Heart right ventricle (tissue), 16 donors: ENCODE measurements at regions not wholly inside any gene's neighbourhood (a gene's known extent, or its start where the extent isn't known, plus 50 kb on each side); places are given as distances from the start of the nearest gene placed in this dataset.

Experiments used
- ATAC-seq, 8 donors: fragments of 200-7000 bp; cut with Tn5 transposase; one replicate each; pipeline ENCODE4 v1.9.1; 2020; ENCODE audit warnings: mild to moderate bottlenecking in 8 of 8, moderate library complexity in 8 of 8, moderate number of reproducible peaks in 1 of 8
- DNase-seq, 2 donors: peaks; one replicate each; pipeline ENCODE4 v3.0.0-alpha.2; 2020
- H3K27ac ChIP-seq, 10 donors: fragments of 200-600 bp; sonication (generic) in 2 of 10; one replicate each; pipeline versions ENCODE4 v1.5.0 to v1.8.0; 2020 to 2022; ENCODE audit warnings: mild to moderate bottlenecking in 3 of 10
- H3K27me3 ChIP-seq, 7 donors: fragments of 200-600 bp; one replicate each; pipeline ENCODE4 v1.8.0; 2021 to 2022; ENCODE audit warnings: mild to moderate bottlenecking in 2 of 7
- H3K36me3 ChIP-seq, 9 donors: fragments of 200-600 bp; sonication (generic) in 1 of 9; one replicate each; pipeline versions ENCODE4 v1.5.0 to v1.8.0; 2020 to 2022; ENCODE audit warnings: mild to moderate bottlenecking in 2 of 9
- H3K4me1 ChIP-seq, 9 donors: fragments of 200-600 bp; sonication (generic) in 1 of 9; one replicate each; pipeline versions ENCODE4 v1.5.0 to v1.8.0; 2020 to 2022; ENCODE audit warnings: mild to moderate bottlenecking in 4 of 9
- H3K4me3 ChIP-seq, 10 donors: fragments of 200-600 bp; sonication (generic) in 2 of 10; one replicate each; pipeline versions ENCODE4 v1.5.0 to v1.8.0; 2020 to 2022; ENCODE audit warnings: mild to moderate bottlenecking in 7 of 10, moderate library complexity in 2 of 10
- H3K9me3 ChIP-seq, 11 donors: fragments of 200-600 bp in 10 of 11; sonication (generic) in 2 of 11; one replicate each; pipeline versions ENCODE4 v1.5.0 to v1.8.0; 2013 to 2022; ENCODE audit warnings: mild to moderate bottlenecking in 2 of 11, control low read depth in 1 of 11, moderate library complexity in 1 of 11
- CTCF ChIP-seq, 9 donors: fragments of 200-600 bp; sonication (generic) in 2 of 9; IDR thresholded peaks; one replicate each; pipeline versions ENCODE4 v1.5.0 to v1.8.0; 2021 to 2022; ENCODE audit warnings: antibody characterized with exemption in 9 of 9, mild to moderate bottlenecking in 5 of 9, moderate library complexity in 1 of 9
- WGBS, 2 donors: extraction: QIAGEN DNeasy Blood & Tissue Kit; methylation state at CpG; one replicate each; pipeline ENCODE4 v1.1.7; 2013; ENCODE audit warnings: inconsistent platforms in 1 of 2; 5-methylcytosine and 5-hydroxymethylcytosine counted together
- intact Hi-C, 10 donors: fragments of 100-400 bp; cut with DNase I; formaldehyde crosslinking; loops; one replicate each; pipeline versions ENCODE4 v1.11.1 to v1.14.2; 2022
- donor health status: Arrhythmogenic right ventricular cardiomyopathy.
- donor health status: ischemic (EF 13 %, LVEDD 7.1; RV severe dilation, severe dysfunction).
- donor health status: healthy with polysubstance abuse.
- donor health status: DM: no; HTN: yes; CAD: no.
- donor health status: DM: no; HTN: no; CAD: no.
- donor health status: ischemic (EF 25% LVEDD 6.9; RV normal size, moderate dysfunction).
- donor health status: ischemic (EF 25% LVEDD 5.7; RV mildly dilated, moderate dysfunction).
- donor health status: healthy.
- donor health status: DM: yes; HTN: yes; CAD: no.
- donor health status: Ischemic cardiomyopathy.
- donor health status: ischemic (EF 35%, LVEDD 5.7; RV mildly dilated, moderate dysfunction).
- donor health status: nonischemic (EF 11% LVEDD 7.7; RV severe dilation, severe dysfunction).
- donor health status: DM: yes; HTN: yes; CAD: no.
- donor health status: PGD.
- donor health status: ischemic (EF 29% LVEDD 5.4; RV normal size, mild dysfunction).
- donor health status: nonischemic (EF 23%, LVEDD 6.1; RV moderate dilation, normal function).

GRCh38 chr11:80860632-80861031 lies 1419.8 kb upstream of the TENM4 start:
- Histone ChIP-seq H3K9me3 (peaks cover 0 to 2% (median 0%) of the 10 kb centered on the region in 11 donors), H3K27me3 (no peaks in the 10 kb centered on the region), H3K27ac (no peak overlapping the region), H3K36me3 (no peaks in the 10 kb centered on the region), H3K4me3 (no peak overlapping the region), H3K4me1 (no peaks in the 10 kb centered on the region)
- TF ChIP-seq CTCF (IDR thresholded peaks at IDR 0.05) = no peak
- intact Hi-C loops = no loop called here
- DNase-seq (no peak), ATAC-seq (no peak)

GRCh38 chr11:80856066-80856465 lies 1415.2 kb upstream of the TENM4 start:
- 43 to 47% methylated on average over 1 of the region's 1 CpG for WGBS, 2 donors
- no peak for DNase-seq
- Histone ChIP-seq H3K36me3 (no peaks in the 10 kb centered on the region), H3K27me3 (no peaks in the 10 kb centered on the region), H3K27ac (no peak overlapping the region), H3K4me1 (no peaks in the 10 kb centered on the region), H3K4me3 (no peak overlapping the region), H3K9me3 (peaks cover 0 to 2% (median 0%) of the 10 kb centered on the region in 11 donors)
- ATAC-seq = no peak
- TF ChIP-seq CTCF (IDR thresholded peaks at IDR 0.05) = no peak
- intact Hi-C loops = no loop called here

DNA sequence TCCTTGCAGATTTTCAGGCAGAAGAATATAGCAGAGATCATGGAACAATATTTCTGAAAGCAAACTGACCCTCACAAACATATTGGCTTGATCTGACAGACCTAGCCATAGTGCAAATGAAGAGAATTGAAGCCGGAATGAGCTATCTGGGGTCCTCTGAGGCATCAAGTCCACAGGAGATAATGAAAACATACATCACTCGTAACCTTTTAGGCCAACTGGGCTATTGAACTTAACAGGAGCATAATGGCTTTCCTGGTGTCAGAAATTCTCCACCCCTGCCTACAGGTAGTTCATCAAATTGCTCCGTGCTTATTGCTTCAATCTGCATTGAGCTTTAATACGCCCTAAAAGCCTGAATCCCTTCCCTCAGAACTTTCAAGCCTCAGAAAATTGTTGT lies 1414.6 kb upstream of the TENM4 start:
- intact Hi-C loops = no loop called here
- Histone ChIP-seq H3K27me3 (no peaks in the 10 kb centered on the region), H3K4me1 (no peaks in the 10 kb centered on the region), H3K27ac (no peak overlapping the region), H3K9me3 (peaks cover 0 to 2% (median 0%) of the 10 kb centered on the region in 11 donors), H3K36me3 (no peaks in the 10 kb centered on the region), H3K4me3 (no peak overlapping the region)
- TF ChIP-seq CTCF (IDR thresholded peaks at IDR 0.05) = no peak
- ATAC-seq (no peak), DNase-seq (no peak)
- WGBS, 2 donors = 82 to 89% methylated on average over 4 of the region's 4 CpGs

DNA sequence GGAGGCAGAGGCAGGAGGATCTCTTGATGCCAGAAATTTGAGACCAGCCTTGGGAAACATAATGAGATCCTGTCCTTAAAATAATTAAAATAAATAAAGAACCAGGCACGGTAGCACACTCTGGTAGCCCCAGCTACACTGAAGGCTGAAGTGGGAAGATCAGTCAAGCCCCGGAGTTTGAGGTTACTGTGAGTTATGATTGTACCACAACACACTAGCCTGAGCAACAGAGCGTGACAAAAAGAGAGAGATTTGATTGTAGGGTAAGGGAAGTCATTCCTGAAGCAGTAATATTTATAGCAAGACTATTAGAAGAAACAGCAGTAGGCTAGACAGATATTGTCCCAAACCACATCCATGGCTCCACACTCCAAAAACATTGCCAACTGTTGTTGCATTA lies 1408.4 kb upstream of the TENM4 start:
- Histone ChIP-seq H3K36me3 (no peaks in the 10 kb centered on the region), H3K9me3 (no peaks in the 10 kb centered on the region), H3K27me3 (no peaks in the 10 kb centered on the region), H3K4me1 (no peaks in the 10 kb centered on the region), H3K4me3 (no peak overlapping the region), H3K27ac (no peak overlapping the region)
- DNase-seq (no peak), ATAC-seq (no peak)
- WGBS, 2 donors = 83 to 90% methylated on average over 3 of the region's 3 CpGs
- intact Hi-C loops = no loop called here
- TF ChIP-seq CTCF (IDR thresholded peaks at IDR 0.05) = no peak

DNA sequence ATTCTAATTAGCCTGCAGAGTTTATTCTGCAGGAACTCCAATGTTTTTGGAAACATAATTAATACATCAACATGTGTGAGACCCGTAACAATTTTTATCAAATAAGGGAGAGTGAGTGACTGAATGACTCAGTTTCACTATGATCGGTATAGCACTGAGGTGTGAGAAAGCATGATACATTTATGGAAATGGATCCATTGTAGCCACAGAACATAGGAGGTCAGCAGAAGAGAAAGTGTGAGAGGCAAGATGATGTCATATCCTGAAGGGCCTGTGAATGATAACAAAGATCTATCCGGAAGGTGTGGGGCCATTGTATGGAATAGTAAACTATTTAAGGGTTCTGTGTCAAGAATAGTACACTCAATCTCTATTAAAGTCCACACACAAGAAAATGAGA lies 1406.1 kb upstream of the TENM4 start:
- 55 to 75% methylated on average over 3 of the region's 3 CpGs for WGBS, 2 donors

More for the DNA sequence above, 1406.1 kb upstream of the TENM4 start:
- no peak for TF ChIP-seq CTCF (IDR thresholded peaks at IDR 0.05)
- Histone ChIP-seq H3K36me3 (no peaks in the 10 kb centered on the region), H3K27ac (no peak overlapping the region), H3K27me3 (no peaks in the 10 kb centered on the region), H3K4me1 (no peaks in the 10 kb centered on the region), H3K4me3 (no peak overlapping the region), H3K9me3 (no peaks in the 10 kb centered on the region)
- ATAC-seq (no peak), DNase-seq (no peak)
- intact Hi-C loops = no loop called here
